ENCODE measurements at regions not wholly inside any gene's neighbourhood (a gene's known extent, or its start where the extent isn't known, plus 50 kb on each side); places are given as distances from the start of the nearest gene placed in this dataset.

GRCh38 chr14:45364565-45365156, 111.7 kb upstream of the MIS18BP1 start:
- Histone ChIP-seq H3K9me2 (replicated peaks; ENCODE audit: insufficient read depth, low read length) (no peaks in the 10 kb centered on the region), H3K9ac (ENCODE audit: low read length) (no peak overlapping the region), H4K20me1 (ENCODE audit: insufficient read depth, low read length) (no peaks in the 10 kb centered on the region), H3F3A (ENCODE audit: insufficient read depth, low read length) (no peaks in the 10 kb centered on the region), H2AFZ (ENCODE audit: low read length) (no peak overlapping the region), H3K4me1 (ENCODE audit: low read length) (no peaks in the 10 kb centered on the region), H3K79me2 (ENCODE audit: low read length) (no peaks in the 10 kb centered on the region), H3K9me3 (replicated peaks; ENCODE audit: insufficient read depth, low read length) (no peaks in the 10 kb centered on the region), H3K4me3 (ENCODE audit: low read length) (no peak overlapping the region), H3K27me3 (replicated peaks; ENCODE audit: insufficient read depth, low read length) (no peaks in the 10 kb centered on the region), H3K27ac (ENCODE audit: low read length) (no peak overlapping the region), H3K36me3 (replicated peaks; ENCODE audit: insufficient read depth, low read length) (no peaks in the 10 kb centered on the region), H3K4me2 (ENCODE audit: low read depth, low read length) (no peak overlapping the region)
- no peak for TF ChIP-seq EZH2phosphoT487 (IDR thresholded peaks at IDR 0.05; ENCODE audit: low read length)
- no peak for TF ChIP-seq EZH2 (optimal IDR thresholded peaks at IDR 0.05; ENCODE audit: low read depth, low read length)
- no peak for TF ChIP-seq CTCF (IDR thresholded peaks at IDR 0.05; ENCODE audit: low read length)
- DNase-seq: no peak

GRCh38 chr14:45362505-45362904, 109.5 kb upstream of the MIS18BP1 start:
- Histone ChIP-seq H3K9me3 (replicated peaks; ENCODE audit: insufficient read depth, low read length) (no peaks in the 10 kb centered on the region), H3K4me3 (ENCODE audit: low read length) (no peak overlapping the region), H3F3A (ENCODE audit: insufficient read depth, low read length) (no peaks in the 10 kb centered on the region), H3K27me3 (replicated peaks; ENCODE audit: insufficient read depth, low read length) (no peaks in the 10 kb centered on the region), H3K9me2 (replicated peaks; ENCODE audit: insufficient read depth, low read length) (no peaks in the 10 kb centered on the region), H3K4me1 (ENCODE audit: low read length) (no peaks in the 10 kb centered on the region), H3K4me2 (ENCODE audit: low read depth, low read length) (no peak overlapping the region), H3K9ac (ENCODE audit: low read length) (no peak overlapping the region), H3K79me2 (ENCODE audit: low read length) (no peaks in the 10 kb centered on the region), H3K27ac (ENCODE audit: low read length) (no peak overlapping the region), H2AFZ (ENCODE audit: low read length) (no peak overlapping the region), H3K36me3 (replicated peaks; ENCODE audit: insufficient read depth, low read length) (no peaks in the 10 kb centered on the region), H4K20me1 (ENCODE audit: insufficient read depth, low read length) (no peaks in the 10 kb centered on the region)
- DNase-seq: no peak
- TF ChIP-seq CTCF (IDR thresholded peaks at IDR 0.05; ENCODE audit: low read length) (no peak), EZH2 (optimal IDR thresholded peaks at IDR 0.05; ENCODE audit: low read depth, low read length) (no peak), EZH2phosphoT487 (IDR thresholded peaks at IDR 0.05; ENCODE audit: low read length) (no peak)

- H3K36me3 ChIP-seq (replicated peaks; ENCODE audit: insufficient read depth, low read length): no peaks in the 10 kb centered on the region
- H3K9me3 ChIP-seq (replicated peaks; ENCODE audit: insufficient read depth, low read length): no peaks in the 10 kb centered on the region
- H3K4me1 ChIP-seq (ENCODE audit: low read length): no peaks in the 10 kb centered on the region
- no peaks in the 10 kb centered on the region for H3K27me3 ChIP-seq (replicated peaks; ENCODE audit: insufficient read depth, low read length)
- H3K4me3 ChIP-seq (ENCODE audit: low read length): no peak overlapping the region
- no peak overlapping the region for H2AFZ ChIP-seq (ENCODE audit: low read length)
- no peaks in the 10 kb centered on the region for H4K20me1 ChIP-seq (ENCODE audit: insufficient read depth, low read length)
- DNase-seq: no peak
- H3K4me2 ChIP-seq (ENCODE audit: low read depth, low read length): no peak overlapping the region
- no peak overlapping the region for H3K9ac ChIP-seq (ENCODE audit: low read length)
- H3K9me2 ChIP-seq (replicated peaks; ENCODE audit: insufficient read depth, low read length): no peaks in the 10 kb centered on the region
- TF ChIP-seq EZH2phosphoT487 (IDR thresholded peaks at IDR 0.05; ENCODE audit: low read length) (no peak), CTCF (IDR thresholded peaks at IDR 0.05; ENCODE audit: low read length) (no peak), EZH2 (optimal IDR thresholded peaks at IDR 0.05; ENCODE audit: low read depth, low read length) (no peak)
- H3K79me2 ChIP-seq (ENCODE audit: low read length): no peaks in the 10 kb centered on the region
- H3K27ac ChIP-seq (ENCODE audit: low read length): no peak overlapping the region
- no peaks in the 10 kb centered on the region for H3F3A ChIP-seq (ENCODE audit: insufficient read depth, low read length)
These were observed 108.7 kb upstream of the MIS18BP1 start for GRCh38 chr14:45361727-45362126.

Measured in MM.1S (cell line).